ENCODE measurements at regions not wholly inside any gene's neighbourhood (a gene's known extent, or its start where the extent isn't known, plus 50 kb on each side); places are given as distances from the start of the nearest gene placed in this dataset.

DNA sequence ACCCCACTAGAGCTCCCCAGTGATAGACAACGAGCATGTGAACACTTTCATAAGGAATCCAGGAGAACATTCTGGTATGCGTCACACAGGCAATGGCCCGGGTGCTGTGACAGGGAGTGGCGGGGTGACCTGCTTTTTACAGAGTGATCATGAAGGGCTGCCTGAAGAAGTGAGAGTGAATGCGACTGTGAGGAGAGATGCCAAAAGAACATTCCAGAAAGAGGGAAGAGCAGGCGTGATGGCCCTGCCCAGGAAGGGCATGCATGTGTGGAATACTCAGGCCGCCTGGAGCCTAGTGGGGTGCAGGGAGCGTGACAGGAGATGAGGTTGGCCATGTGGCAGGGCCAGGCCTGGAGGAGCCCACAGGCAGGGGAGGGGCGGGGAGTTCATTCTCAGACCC is 53.8 kb downstream of the FZD10 start:
- no peak for DNase-seq

DNA sequence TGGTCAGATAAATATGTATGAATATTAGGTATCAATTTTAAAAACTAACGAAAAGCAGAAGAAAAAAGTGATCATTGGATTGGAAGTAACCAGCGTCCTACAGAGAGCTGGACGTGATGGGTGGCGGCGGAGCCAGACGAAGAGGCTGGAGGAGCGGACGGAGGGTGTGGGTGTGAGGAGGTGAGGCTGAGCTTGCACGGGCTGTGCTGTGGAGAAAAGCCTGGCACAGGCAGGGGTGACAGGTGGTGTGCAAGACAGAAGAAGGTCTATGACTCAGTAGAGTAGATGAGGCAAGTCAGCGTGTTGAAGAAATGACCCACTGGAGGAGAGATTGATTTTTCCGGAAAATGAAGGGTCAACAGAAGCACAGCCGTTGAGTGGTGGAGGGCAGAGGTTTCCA is 56.4 kb downstream of the FZD10 start:
- DNase-seq, result no peak

DNA sequence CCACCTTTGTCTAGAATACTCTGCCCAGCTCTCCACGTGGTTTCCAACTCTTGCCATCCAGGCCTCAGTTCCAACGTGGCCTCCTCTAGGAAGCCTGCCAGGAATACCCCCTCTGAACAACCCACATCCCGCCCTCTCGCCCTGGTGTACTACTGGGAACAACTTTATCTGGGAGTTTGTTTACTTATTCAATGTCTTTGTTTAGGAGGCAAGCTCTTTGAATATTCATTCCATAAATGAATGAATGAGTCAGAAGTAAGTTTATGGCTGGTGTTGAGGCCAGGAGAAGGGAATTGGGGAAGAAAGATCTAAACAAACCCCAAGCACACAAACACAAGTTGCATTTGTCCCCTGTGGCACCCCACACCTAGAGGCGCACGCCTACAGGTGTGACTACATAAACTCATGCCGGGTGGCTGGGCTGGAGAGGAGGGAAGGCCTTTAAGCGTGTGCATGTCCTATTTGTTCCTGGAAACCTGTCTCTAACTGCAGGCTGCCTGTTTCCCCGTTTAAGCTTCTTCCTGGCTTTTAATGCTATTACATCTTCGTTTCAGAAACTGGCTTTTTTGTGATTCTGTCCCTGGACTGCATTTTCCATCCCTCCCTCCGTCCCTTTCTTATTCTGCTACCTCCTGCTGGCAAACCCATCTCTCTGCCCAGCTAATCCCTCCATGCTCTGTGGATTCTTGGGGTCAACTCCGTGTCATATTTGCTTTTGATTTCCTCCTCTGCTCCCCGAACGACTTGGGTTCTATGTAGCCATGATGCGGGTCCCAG is 57.9 kb downstream of the FZD10 start:
- DNase-seq, result no peak

GRCh38 chr12:130220706-130221100 is 58.4 kb downstream of the FZD10 start:
- DNase-seq, result no peak

DNA sequence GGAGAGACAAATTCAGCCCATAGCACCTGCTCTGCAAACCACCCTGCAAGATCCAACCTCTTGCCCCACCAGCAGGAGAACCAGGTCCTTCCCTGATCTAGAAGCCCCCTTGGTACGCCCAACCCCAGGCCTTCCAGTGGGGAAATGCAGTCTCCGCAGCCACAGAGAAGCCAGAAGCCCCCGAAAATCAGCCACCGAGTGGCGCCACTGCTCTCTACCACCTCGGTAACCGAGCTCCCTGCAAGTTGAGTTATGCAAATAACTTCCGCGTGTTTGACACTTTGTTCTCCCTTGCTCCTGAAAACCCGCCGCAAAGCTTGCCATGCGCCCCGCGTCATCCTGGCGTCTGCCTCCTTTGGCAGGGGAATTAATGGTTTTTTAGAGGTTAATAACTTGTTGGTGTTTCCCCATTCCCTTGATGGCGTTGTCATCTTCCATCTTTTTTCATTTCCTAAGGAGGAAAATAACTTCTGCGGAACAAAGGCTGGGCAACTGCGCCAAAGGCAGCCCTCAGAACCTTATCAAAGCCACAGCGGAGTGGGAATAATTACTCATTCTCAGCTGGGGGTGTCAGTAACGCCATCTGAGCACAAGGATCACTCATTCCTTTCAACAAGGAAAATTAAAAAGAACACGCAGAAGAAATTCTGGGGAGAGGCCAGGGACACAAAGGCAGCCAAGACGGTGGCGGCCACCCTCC is 60.4 kb downstream of the FZD10 start:
- DNase-seq, result no peak

DNA sequence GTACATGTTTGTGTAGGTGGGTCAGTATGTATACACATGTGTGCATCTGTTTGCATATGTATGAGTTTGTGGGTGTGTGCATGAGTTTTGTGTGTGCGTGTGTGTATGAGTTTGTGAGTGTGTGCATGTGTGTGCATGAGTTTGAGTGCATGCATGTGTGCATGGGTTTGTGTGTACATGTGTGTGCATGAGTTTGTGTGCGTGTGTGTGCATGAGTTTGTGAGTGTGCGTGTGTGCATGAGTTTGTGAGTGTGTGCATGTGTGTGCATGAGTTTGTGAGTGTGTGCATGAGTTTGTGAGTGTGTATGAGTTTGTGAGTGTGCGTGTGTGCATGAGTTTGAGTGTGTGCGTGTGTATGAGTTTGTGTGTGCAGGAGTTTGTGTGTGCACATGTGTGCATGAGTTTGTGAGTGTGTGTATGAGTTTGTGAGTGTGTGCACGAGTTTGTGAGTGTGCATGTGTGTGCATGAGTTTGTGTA is 61.5 kb downstream of the FZD10 start:
- DNase-seq, result no peak

DNA sequence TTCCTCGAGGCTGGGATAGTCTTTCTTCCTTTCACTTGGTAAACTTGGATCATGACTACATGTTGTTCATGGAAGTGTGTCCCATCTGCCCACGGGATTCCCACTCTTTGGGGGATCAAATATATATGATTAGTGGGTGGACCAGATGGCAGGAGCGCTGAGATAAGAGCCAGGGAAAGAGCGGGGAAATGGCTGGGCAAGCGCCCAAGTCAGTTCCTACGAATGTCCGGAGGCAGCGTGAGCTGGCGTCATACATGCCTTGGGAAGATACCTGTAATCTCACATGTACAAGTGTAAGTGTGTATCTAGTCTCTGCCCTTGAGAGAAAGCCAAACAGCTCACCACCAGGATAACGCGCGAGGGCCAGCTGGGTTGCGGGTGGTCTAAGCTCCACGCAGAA is 62.3 kb downstream of the FZD10 start:
- DNase-seq, result no peak

DNA sequence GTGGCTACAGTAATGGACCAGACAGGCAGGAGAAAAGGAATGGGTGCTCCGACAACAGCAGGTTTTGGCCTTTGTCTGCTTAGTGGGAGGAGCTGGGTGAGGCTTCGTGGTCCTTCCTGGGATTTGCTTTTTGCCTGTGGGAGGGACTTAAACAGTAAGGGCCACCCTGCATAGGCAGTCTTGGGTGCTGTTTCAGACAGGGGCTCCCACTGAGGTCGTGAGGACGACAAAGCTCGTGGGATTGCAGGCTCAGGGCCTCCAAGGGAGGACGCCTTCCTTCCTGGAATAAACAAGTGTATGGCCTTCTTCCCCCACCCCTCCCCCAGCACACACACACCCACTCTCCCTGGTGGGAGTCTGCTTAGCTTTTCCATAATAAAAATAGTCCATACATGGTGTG is 63.1 kb downstream of the FZD10 start:
- no peak for DNase-seq

DNA sequence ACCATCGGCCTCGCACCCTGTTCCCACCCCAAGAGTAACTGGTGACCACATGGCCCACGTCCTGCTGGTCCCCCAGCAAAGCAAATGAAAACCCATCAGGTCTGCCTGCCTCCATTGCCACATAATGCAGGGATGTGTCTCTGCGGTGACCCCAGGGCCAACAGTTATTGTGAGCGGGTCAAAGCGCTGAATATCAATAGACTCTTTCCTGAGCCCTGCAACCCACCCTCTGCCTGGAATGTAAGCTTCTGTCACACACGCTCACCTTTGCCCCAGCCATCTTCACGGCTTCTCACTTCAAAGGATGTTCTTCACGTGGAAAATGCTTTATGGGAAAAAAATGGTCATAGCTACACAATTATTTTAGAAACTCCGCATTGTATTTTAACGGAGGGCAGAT is 63.9 kb downstream of the FZD10 start:
- DNase-seq, result no peak

DNA sequence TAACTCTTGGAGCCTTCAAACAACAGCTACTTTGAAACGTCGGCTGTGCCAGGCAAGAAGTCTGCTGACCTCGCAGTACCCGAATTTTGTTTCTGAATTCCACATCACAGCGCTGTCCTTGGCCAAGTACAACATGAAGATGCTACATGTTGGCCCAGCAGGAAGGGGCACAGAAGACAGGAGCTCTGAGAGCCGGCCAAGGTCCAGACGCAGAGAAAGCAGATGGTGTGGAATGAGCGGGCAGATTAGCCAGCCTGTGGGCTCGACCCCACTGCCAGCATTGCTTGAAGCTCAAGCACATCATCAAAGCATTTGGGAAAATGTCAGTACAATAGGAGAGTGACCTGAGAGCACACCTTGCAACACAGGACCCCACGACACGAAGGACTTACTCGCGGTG is 64.5 kb downstream of the FZD10 start:
- no peak for DNase-seq

- no peak for DNase-seq
Observed at GRCh38 chr12:130227641-130228040, 65.4 kb downstream of the FZD10 start.

DNA sequence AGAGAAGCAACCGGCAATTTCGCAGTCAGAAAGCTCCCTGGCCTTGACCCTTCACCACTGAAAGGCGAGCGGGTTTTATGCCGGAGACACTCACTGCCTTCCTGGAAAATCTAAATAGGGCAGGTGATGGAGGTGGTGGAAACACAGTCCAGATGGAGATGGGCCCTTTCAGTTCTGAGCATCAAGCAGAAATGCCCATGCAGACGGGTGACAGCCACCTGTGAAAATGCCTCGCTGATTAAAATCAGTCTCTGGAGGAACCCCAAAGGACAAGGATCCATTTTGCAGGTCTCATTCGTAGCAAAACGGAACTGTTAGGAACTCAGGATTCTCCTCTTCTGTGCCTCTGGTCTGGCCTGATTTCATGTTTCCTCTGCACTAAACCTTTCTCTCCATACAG is 74.2 kb downstream of the FZD10 start:
- DNase-seq, result no peak

- DNase-seq, result no peak
Observed at GRCh38 chr12:130240831-130241590, 78.7 kb downstream of the FZD10 start.

- DNase-seq, result no peak
Observed at GRCh38 chr12:130242506-130242905, 80.2 kb downstream of the FZD10 start.

- no peak for DNase-seq
Observed at GRCh38 chr12:130245251-130245650, 83.0 kb downstream of the FZD10 start.

GRCh38 chr12:130246560-130246959 is 84.3 kb downstream of the FZD10 start:
- no peak for DNase-seq

GRCh38 chr12:130247634-130248237 is 85.5 kb downstream of the FZD10 start:
- no peak for DNase-seq

DNA sequence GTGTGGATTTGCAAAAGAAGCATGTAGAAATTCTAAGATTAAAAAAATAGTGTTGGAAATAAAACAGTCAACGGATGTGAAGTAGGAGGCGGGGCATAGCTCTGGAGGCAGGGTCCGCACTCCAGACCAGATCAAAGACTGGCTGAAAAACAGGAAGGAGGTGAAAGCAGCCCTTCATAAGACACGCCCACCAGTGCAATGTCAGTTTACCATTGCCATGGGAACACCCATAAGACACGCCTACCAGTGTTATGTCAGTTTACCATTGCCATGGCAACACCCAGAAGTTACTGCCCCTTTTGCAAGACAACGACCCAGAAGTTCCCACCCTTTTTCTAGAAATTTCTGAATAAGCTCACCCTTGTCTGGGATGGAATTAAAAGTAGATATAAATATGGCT is 87.1 kb downstream of the FZD10 start:
- DNase-seq, result no peak

GRCh38 chr12:130251236-130251780 is 86.4 kb upstream of the PIWIL1 start:
- no peak for DNase-seq

DNA sequence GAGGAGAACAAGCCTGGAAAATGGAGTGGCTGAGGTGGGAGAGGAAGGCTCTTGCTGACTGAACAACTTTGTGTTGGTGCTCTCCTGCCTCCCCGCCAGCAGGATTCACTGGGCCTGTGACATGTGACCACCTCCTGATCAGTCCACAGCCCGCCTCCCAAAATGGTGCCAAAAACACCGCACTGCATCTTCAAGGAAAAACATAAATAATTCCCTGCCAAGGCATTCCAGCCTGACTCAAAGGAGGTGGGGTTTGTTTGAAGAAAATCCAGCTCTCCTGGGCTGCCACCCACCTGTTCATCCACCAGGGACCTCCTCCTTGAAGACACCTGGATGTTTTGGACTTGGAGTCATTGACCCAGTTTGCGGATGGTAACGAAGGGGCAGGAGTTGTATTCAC is 83.8 kb upstream of the PIWIL1 start:
- no peak for DNase-seq

DNA sequence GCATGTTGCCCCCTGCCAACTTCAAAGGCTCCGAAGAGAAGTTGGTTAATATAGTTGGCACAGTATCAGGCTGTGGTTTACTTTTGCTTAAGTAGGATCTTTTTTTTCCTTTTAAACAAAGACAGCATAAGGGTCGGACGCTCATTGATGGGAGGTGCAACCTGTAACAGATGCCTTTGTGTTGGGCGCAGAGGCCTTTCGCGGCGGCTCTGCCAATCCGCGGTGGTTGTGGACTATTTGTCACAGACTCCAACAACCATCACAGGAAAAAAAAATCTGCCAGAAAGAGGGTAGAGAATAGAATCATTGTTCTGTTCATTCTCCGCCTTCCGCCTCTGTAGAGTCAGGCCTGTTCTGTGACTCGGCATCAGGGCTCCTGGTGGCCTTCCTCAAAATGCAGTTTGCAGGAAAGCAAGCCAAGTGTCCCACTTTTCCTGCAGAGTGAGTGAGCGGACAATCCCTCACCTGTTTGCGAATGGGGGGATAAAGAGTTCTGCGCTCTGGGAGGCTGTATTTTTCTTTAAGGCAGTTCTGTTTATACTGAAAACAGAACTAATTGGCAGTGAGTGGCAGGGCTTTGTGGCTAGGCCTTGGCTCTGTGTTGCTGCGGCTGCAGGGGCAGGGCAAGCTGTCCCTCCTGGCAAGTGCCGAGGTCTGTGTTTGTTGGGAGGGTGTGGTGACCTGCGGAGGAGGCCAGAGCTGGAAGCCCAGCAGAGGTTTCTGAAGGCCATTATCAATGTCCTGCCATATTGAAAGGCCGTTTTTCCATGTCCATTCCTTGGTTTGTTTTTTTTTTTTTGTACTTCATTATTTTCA is 83.0 kb upstream of the PIWIL1 start:
- DNase-seq, result no peak

DNA sequence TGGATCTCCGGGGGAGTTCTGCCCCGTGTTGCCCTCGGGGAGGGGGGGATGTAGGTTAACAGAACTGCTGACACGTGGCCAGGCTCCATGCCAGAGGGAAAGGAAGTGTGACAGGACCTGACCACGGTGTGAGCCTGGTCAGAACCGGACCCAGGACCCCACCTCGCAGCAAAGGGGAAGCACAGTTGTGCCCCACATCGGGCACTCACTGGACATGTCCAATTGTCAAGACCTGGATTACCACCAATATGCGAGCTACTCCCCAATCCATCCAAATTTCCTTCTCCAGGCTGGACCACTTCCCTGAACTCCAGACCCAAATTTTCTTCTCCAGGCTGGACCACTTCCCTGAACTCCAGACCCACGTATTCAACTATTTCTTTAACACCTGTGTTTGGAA is 78.8 kb upstream of the PIWIL1 start:
- no peak for DNase-seq

Measured in inflammatory macrophage treated with lipopolysaccharide for 4 hours (primary cell).